AG04450 (cell line): ENCODE measurements at regions not wholly inside any gene's neighbourhood (a gene's known extent, or its start where the extent isn't known, plus 50 kb on each side); places are given as distances from the start of the nearest gene placed in this dataset.
"Not testable (repeated sequence)": the region's sequence is repeated elsewhere in the genome, so short reads cannot be mapped to it uniquely, and the experiment has no call there.

Experiments
- CTCF ChIA-PET: fragments of 300-600, 350-600 bp; formaldehyde crosslinking; extraction: SDS; loops from one replicate; lab custom pipeline; 2022; ENCODE audit warnings: antibody characterized with exemption, inconsistent platforms; lab: Charles Lee
- POLR2A ChIA-PET: fragments of 350-600 bp; formaldehyde crosslinking; extraction: SDS; loops from one replicate; lab custom pipeline; 2021; ENCODE audit warnings: antibody characterized with exemption, inconsistent platforms; lab: Yijun Ruan, JAX
- DNase-seq: peaks from one replicate; pipeline ENCODE4 v3.0.0-alpha.2; 2011; ENCODE audit warnings: low read depth, low spot score
- H3K27ac ChIP-seq: one replicate; pipeline ENCODE4 v1.5.1; 2012; ENCODE audit warnings: low read depth, low read length, control low read depth
- H3K27me3 ChIP-seq: one replicate; pipeline ENCODE4 v1.6.0; 2012; ENCODE audit warnings: low read length; ENCODE audit not compliant: control insufficient read depth, insufficient read depth
- H3K4me3 ChIP-seq: 2 replicates; pipeline ENCODE4 v1.5.1; 2011; ENCODE audit warnings: mild to moderate bottlenecking, low read depth, low read length, control low read depth
- H3K9me3 ChIP-seq: 2 replicates; pipeline ENCODE4 v1.5.1; 2012; ENCODE audit warnings: low read length; ENCODE audit not compliant: control insufficient read depth, insufficient read depth
- CTCF ChIP-seq: IDR thresholded peaks from 2 replicates; pipeline ENCODE4 v1.5.1; 2011; ENCODE audit warnings: low read depth, low read length, control low read depth, inconsistent platforms

- Histone ChIP-seq H3K9me3 (peaks cover 6% of the 10 kb centered on the region; the same call in 1 of the 2 replicates), H3K27me3 (no peaks in the 10 kb centered on the region), H3K27ac (no peak overlapping the region), H3K4me3 (no peak overlapping the region)
- ChIA-PET POLR2A (no interaction called here), CTCF (no interaction called here)
- TF ChIP-seq CTCF: no peak
- no peak for DNase-seq
Observed at GRCh38 chr7:53473371-53473770, 437.9 kb downstream of the POM121L12 start.

GRCh38 chr7:53475776-53476175 is 440.3 kb downstream of the POM121L12 start:
- POLR2A ChIA-PET: no interaction called here
- TF ChIP-seq CTCF: no peak
- Histone ChIP-seq H3K9me3 (peaks cover 4% of the 10 kb centered on the region; the same call in 1 of the 2 replicates), H3K27me3 (no peaks in the 10 kb centered on the region), H3K4me3 (no peak overlapping the region), H3K27ac (no peak overlapping the region)
- CTCF ChIA-PET: no interaction called here
- no peak for DNase-seq

- ChIA-PET CTCF (no interaction called here), POLR2A (no interaction called here)
Observed at GRCh38 chr7:53476566-53476965, 441.1 kb downstream of the POM121L12 start.

GRCh38 chr7:53485354-53485753 is 449.9 kb downstream of the POM121L12 start:
- Histone ChIP-seq H3K9me3 (no peaks in the 10 kb centered on the region; the same call in 1 of the 2 replicates), H3K4me3 (no peak overlapping the region), H3K27ac (no peak overlapping the region), H3K27me3 (no peaks in the 10 kb centered on the region)
- CTCF ChIA-PET: no interaction called here
- no peak for TF ChIP-seq CTCF
- DNase-seq: no peak
- POLR2A ChIA-PET: no interaction called here

More at GRCh38 chr7:53476566-53476965, 441.1 kb downstream of the POM121L12 start:
- H3K27me3 ChIP-seq: no peaks in the 10 kb centered on the region
- no peak overlapping the region for H3K27ac ChIP-seq
- H3K4me3 ChIP-seq: no peak overlapping the region
- DNase-seq: no peak
- H3K9me3 ChIP-seq: peaks cover 4% of the 10 kb centered on the region; the same call in 1 of the 2 replicates
- no peak for TF ChIP-seq CTCF

- no peak overlapping the region for H3K4me3 ChIP-seq
- DNase-seq: no peak
- CTCF ChIA-PET: no interaction called here
- POLR2A ChIA-PET: no interaction called here
- no peaks in the 10 kb centered on the region for H3K27me3 ChIP-seq
- H3K9me3 ChIP-seq: peaks cover 13% of the 10 kb centered on the region
- TF ChIP-seq CTCF: no peak
- H3K27ac ChIP-seq: no peak overlapping the region
Observed at GRCh38 chr7:53491051-53491450, 455.6 kb downstream of the POM121L12 start.

- H3K4me3 ChIP-seq, DNase-seq, H3K27me3 ChIP-seq, CTCF ChIA-PET, POLR2A ChIA-PET, H3K27ac ChIP-seq: not testable (repeated sequence)
- peaks cover 19% of the 10 kb centered on the region for H3K9me3 ChIP-seq
Observed at GRCh38 chr7:53495181-53495580, 459.7 kb downstream of the POM121L12 start.
